SK-N-MC (cell line): ENCODE measurements at regions not wholly inside any gene's neighbourhood (a gene's known extent, or its start where the extent isn't known, plus 50 kb on each side); places are given as distances from the start of the nearest gene placed in this dataset.

Experiments
- DNase-seq: peaks from one replicate; pipeline ENCODE4 v3.0.0-alpha.2; 2011; ENCODE audit warnings: low read depth, low spot score
- H3K27ac ChIP-seq: fragments of 200-600 bp; sonication (generic); 2 replicates; pipeline ENCODE4 v1.5.1; 2016; ENCODE audit warnings: mixed run types
- H3K36me3 ChIP-seq: fragments of 200-600 bp; sonication (generic); 2 replicates; pipeline ENCODE4 v1.6.1; 2017; ENCODE audit warnings: antibody characterized with exemption, low read length, mixed read lengths; ENCODE audit not compliant: insufficient read depth
- H3K4me3 ChIP-seq: fragments of 200-600 bp; sonication (generic); 2 replicates; pipeline ENCODE4 v1.5.1; 2016
- H3K9ac ChIP-seq: fragments of 200-600 bp; sonication (generic); 2 replicates; pipeline ENCODE4 v1.8.0; 2017; ENCODE audit warnings: mixed run types, mixed read lengths; ENCODE audit not compliant: insufficient read length
- H3K9me3 ChIP-seq: fragments of 200-600 bp; sonication (generic); 2 replicates; pipeline ENCODE4 v1.6.1; 2017; ENCODE audit warnings: low read depth, mild to moderate bottlenecking, antibody characterized with exemption, low read length, moderate library complexity, mixed read lengths
- EZH2 ChIP-seq: fragments of 200-600 bp; sonication (generic); IDR thresholded peaks from one replicate; pipeline ENCODE4 v1.6.1; 2017; ENCODE audit warnings: antibody characterized with exemption
- FOXP2 ChIP-seq: optimal IDR thresholded peaks from 2 replicates; pipeline ENCODE3; 2011; ENCODE audit warnings: mild to moderate bottlenecking, moderate library complexity; ENCODE audit not compliant: insufficient read depth; ENCODE audit errors: extremely low read length, control extremely low read depth
- POLR2AphosphoS5 ChIP-seq: IDR thresholded peaks from 2 replicates; pipeline ENCODE4 v1.6.1; 2012; ENCODE audit warnings: mild to moderate bottlenecking, low read depth, low read length, borderline replicate concordance

DNA sequence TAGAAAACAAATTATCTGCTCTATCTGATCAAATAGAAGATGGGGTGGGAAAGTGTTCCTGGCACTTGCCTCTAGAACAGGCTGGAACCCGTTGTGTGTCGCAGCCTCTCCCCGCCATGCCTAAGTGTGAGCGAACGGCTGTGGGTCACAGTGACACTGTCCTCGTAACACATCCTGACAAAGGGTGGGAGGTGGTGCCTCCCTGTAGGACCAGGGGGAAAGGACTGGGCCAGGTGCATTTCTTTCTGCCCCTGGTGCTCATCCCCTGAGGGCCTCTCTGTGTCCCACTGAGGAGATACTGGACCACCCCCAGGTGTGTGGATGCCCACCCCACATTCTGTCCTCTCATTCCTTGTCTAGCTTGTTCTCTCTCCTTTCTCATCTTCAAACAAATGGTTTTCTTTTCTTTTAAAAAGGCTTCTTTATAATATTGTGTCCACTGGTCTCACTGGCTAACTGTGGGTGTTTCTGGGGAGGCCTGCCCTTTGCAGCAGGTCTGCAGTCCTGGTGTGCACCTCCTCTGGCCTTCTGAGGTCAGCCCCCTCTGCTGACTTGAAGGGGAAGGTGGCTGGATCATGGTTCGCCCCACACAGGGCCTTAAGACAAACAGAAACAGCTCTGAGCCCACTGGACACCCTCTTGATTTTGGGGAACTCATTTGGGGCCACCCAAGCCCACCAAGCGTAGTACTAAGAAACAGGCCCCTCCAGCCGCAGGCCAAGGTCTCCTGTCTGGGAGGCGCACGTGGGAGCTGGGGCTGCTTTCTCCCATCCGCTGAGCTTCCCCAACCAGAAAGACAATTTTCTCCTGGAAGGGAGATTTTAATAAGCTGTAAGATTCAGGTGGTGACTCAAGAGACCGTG lies 152.5 kb upstream of the SOX1 start:
- H3K9ac ChIP-seq: no peak overlapping the region
- no peak overlapping the region for H3K4me3 ChIP-seq
- no peak overlapping the region for H3K27ac ChIP-seq
- no peak for TF ChIP-seq POLR2AphosphoS5
- no peak for TF ChIP-seq EZH2
- no peak for TF ChIP-seq FOXP2
- no peak for DNase-seq
- H3K9me3 ChIP-seq: no peaks in the 10 kb centered on the region
- H3K36me3 ChIP-seq: no peaks in the 10 kb centered on the region

DNA sequence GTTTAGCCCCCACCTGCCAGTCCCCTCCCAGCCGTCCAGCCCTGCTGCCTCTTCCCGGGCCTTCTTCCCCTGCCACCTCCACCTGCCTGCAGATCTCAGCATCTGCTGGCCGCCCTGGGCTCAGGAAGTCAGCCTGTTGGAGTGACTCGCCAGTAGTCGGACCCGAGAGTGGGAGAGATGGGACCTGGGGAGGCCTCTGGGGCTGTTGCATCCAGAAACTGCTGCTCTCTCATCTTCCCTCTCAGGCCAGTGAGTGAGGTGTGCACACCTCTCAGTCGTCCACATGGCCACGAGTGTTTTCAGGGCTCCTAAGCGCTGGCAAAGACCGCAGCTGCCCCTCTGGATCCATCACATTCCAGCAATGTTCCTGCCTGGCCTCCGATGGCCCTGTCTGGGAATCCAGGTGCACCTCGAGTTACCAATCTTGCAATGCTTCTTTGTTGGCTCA lies 151.8 kb upstream of the SOX1 start:
- Histone ChIP-seq H3K4me3 (no peak overlapping the region), H3K9ac (no peak overlapping the region), H3K27ac (no peak overlapping the region), H3K36me3 (no peaks in the 10 kb centered on the region), H3K9me3 (no peaks in the 10 kb centered on the region)
- no peak for DNase-seq
- TF ChIP-seq FOXP2 (no peak), POLR2AphosphoS5 (no peak), EZH2 (no peak)

DNA sequence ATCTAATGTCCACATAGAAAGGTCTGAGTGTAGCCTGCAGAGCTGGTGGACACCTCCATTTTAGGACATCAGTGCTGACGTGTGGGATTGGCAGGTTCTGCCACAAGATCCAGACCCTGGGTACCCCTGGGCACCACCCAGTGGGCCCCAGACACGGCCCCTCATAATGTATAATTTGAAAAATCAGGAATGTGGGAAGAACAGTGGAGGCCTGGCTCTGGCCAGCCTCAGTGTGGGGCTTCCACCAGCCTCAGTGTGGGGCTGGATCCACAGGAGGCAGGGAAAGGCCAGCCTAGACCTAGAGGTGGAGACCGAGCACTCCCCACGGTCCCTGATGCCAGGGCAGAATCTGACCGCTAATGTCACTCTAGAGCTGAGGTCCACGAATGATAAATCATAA lies 150.7 kb upstream of the SOX1 start:
- H3K9me3 ChIP-seq: no peaks in the 10 kb centered on the region
- TF ChIP-seq POLR2AphosphoS5: no peak
- DNase-seq: no peak
- no peak overlapping the region for H3K4me3 ChIP-seq
- no peak overlapping the region for H3K27ac ChIP-seq
- no peak overlapping the region for H3K9ac ChIP-seq
- H3K36me3 ChIP-seq: no peaks in the 10 kb centered on the region

DNA sequence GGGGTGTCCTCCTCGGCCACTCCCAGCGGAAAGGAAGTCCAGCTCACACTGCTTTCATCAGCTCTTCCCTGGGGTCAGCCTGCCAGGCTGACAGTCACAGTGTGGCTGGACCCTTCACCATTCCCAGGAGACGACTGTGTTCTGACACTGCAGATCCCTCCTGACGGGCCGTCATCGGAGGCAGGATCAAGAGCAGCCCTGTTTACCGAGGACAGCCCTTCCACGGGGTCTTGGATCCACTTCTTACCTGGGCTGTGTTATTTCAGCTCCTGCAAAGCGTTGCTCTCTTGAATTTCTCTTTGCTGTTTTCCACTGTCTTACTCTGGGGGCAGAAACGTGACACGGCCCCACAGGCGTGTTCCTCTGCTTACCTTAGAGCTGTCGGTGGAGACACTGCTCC lies 149.9 kb upstream of the SOX1 start:
- no peaks in the 10 kb centered on the region for H3K36me3 ChIP-seq
- no peak overlapping the region for H3K9ac ChIP-seq
- H3K4me3 ChIP-seq: no peak overlapping the region
- H3K9me3 ChIP-seq: no peaks in the 10 kb centered on the region
- TF ChIP-seq FOXP2 (no peak), POLR2AphosphoS5 (no peak), EZH2 (no peak)
- DNase-seq: no peak
- no peak overlapping the region for H3K27ac ChIP-seq

DNA sequence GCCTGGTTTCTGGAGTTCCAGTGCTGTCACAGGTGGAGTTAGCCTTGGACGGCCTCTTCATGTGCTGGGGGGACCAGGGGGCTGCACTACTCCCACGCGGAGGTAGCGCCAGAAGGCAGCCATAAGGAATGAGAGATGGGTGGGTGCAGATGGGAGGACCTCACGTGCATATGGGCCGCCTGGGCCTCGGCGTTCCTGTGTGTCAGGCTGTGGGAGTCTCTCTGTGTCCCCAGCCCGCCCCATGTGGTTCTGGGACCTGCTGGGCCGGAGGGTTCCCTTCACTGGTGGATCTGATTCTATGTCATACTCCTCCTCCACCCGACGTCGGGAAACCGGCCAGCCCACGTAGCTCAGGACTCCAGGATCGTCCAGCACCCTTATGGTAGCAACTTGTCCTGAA lies 149.0 kb upstream of the SOX1 start:
- no peak overlapping the region for H3K4me3 ChIP-seq
- no peaks in the 10 kb centered on the region for H3K36me3 ChIP-seq
- no peak for DNase-seq
- no peak overlapping the region for H3K9ac ChIP-seq
- no peaks in the 10 kb centered on the region for H3K9me3 ChIP-seq
- no peak for TF ChIP-seq POLR2AphosphoS5
- no peak for TF ChIP-seq FOXP2
- no peak for TF ChIP-seq EZH2
- H3K27ac ChIP-seq: no peak overlapping the region

DNA sequence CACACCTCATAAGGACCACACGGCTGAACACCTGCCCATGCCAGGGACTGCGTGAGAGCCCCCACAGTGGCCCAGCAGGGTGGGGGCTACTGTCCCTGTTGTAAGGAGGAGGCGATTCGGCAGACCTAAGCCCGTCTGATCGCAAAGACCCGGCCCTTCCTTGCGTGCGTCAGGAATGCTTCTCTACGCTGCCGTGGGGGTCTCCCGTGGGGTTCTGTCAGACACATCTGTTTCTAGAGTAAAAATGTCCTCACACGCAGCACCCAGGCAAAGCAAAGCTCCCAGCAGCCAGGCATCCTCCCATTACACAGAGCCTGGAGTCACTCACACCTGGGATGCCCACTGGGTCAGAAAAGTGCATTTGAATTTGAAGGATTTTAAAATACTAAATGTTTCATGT lies 147.7 kb upstream of the SOX1 start:
- no peaks in the 10 kb centered on the region for H3K36me3 ChIP-seq
- no peak overlapping the region for H3K4me3 ChIP-seq
- TF ChIP-seq EZH2 (no peak), FOXP2 (no peak), POLR2AphosphoS5 (no peak)
- DNase-seq: no peak
- H3K9me3 ChIP-seq: no peaks in the 10 kb centered on the region
- H3K27ac ChIP-seq: no peak overlapping the region
- H3K9ac ChIP-seq: no peak overlapping the region

DNA sequence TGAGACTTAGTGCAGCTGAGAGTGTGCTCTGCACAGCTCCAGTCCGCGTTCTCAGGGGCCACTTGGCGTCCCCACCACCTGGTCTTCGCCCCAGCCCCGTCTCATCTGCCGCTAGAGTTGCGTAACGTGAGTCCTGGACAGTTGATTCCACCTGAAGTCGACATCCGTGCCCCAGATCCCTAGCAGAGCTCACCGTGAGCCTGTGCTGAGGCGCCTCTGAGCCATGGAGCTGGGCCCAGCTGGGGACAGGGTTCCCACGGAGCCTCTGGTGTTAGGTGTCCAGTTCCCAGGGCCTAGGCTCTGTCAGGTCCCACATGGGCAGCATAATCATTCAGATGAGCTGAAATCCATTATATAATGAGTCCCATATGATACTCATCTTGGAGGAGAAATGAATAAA lies 147.1 kb upstream of the SOX1 start:
- H3K4me3 ChIP-seq: no peak overlapping the region
- TF ChIP-seq POLR2AphosphoS5 (no peak), EZH2 (no peak), FOXP2 (no peak)
- H3K27ac ChIP-seq: no peak overlapping the region
- no peaks in the 10 kb centered on the region for H3K36me3 ChIP-seq
- H3K9me3 ChIP-seq: no peaks in the 10 kb centered on the region
- no peak overlapping the region for H3K9ac ChIP-seq
- DNase-seq: no peak

DNA sequence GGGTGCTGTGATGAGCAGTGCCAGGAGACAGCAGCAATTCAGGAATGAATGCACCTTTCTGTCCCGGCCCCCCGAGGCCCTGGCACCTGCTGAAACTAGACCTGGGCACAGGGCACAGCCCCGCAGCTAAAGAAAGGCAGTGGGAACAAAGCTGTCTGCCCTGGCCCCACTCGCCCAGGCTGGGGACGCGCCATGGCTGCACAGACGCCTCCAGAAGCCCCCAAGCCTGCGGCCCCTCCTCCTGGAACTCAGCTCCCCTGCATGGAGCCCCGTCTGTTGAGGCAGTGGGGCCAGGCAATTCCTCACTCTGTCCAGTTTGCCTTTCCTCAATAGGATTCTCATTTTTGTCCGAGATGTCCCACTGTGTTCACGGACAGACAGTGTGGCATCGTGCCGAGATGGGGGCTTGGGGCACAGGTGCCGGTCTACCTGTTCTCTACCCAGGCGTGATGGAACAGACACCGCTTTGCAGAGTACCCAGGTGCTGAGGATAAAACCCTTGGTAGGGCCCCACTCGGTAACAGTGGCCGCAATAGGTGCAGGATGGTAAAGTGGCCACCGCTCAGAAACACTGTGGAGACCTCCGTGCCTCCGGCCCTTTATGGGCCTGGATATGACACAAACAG lies 146.5 kb upstream of the SOX1 start:
- no peaks in the 10 kb centered on the region for H3K36me3 ChIP-seq
- no peak for TF ChIP-seq EZH2
- no peak for TF ChIP-seq FOXP2
- no peak for TF ChIP-seq POLR2AphosphoS5
- H3K27ac ChIP-seq: no peak overlapping the region
- H3K9ac ChIP-seq: no peak overlapping the region
- DNase-seq: no peak
- H3K9me3 ChIP-seq: no peaks in the 10 kb centered on the region
- no peak overlapping the region for H3K4me3 ChIP-seq
